Chondrocyte (in vitro differentiated cells): ENCODE measurements at regions not wholly inside any gene's neighbourhood (a gene's known extent, or its start where the extent isn't known, plus 50 kb on each side); places are given as distances from the start of the nearest gene placed in this dataset.

Experiments used
- DNase-seq: peaks from one replicate; pipeline ENCODE4 v3.0.0; 2021; ENCODE audit warnings: mixed read lengths, low spot score
- H3K27ac Mint-ChIP-seq: one replicate; pipeline ENCODE4 v1.8.0; 2021; ENCODE audit warnings: mild to moderate bottlenecking, moderate library complexity, mixed read lengths; ENCODE audit not compliant: unreplicated experiment
- H3K27me3 Mint-ChIP-seq: 2 replicates; pipeline ENCODE4 v1.8.0; 2021; ENCODE audit warnings: low read depth, mixed read lengths
- H3K36me3 Mint-ChIP-seq: 2 replicates; pipeline ENCODE4 v1.8.0; 2021; ENCODE audit warnings: low read depth, mixed read lengths
- H3K4me1 Mint-ChIP-seq: 2 replicates; pipeline ENCODE4 v1.8.0; 2021; ENCODE audit warnings: low read depth, mild to moderate bottlenecking, mixed read lengths
- H3K4me3 Mint-ChIP-seq: one replicate; pipeline ENCODE4 v1.8.0; 2021; ENCODE audit warnings: mild to moderate bottlenecking, moderate library complexity, mixed read lengths; ENCODE audit not compliant: unreplicated experiment
- H3K9me3 Mint-ChIP-seq: 2 replicates; pipeline ENCODE4 v1.8.0; 2021; ENCODE audit warnings: low read depth, mixed read lengths
- CTCF ChIP-seq: fragments of 200-600 bp; sonication (generic); IDR thresholded peaks from 2 replicates; pipeline ENCODE4 v1.5.0; 2021; ENCODE audit warnings: antibody characterized with exemption, mild to moderate bottlenecking, moderate library complexity

- Mint-ChIP-seq H3K27me3 (peaks cover 7% of the 10 kb centered on the region), H3K4me3 (no peak overlapping the region)
- no peak for DNase-seq
Measured at GRCh38 chr2:65608916-65609315, 176.5 kb upstream of the SPRED2 start.

GRCh38 chr2:65608466-65608865 lies 176.1 kb upstream of the SPRED2 start:
- TF ChIP-seq CTCF, result no peak
- Mint-ChIP-seq H3K4me3 (no peak overlapping the region), H3K27ac (no peak overlapping the region), H3K4me1 (peaks cover 59% of the 10 kb centered on the region), H3K9me3 (no peaks in the 10 kb centered on the region), H3K27me3 (peaks cover 7% of the 10 kb centered on the region), H3K36me3 (no peaks in the 10 kb centered on the region)
- DNase-seq, result no peak

More at GRCh38 chr2:65608916-65609315, 176.5 kb upstream of the SPRED2 start:
- Mint-ChIP-seq H3K27ac (no peak overlapping the region), H3K4me1 (peaks cover 57% of the 10 kb centered on the region), H3K36me3 (no peaks in the 10 kb centered on the region), H3K9me3 (no peaks in the 10 kb centered on the region)
- TF ChIP-seq CTCF, result no peak

- TF ChIP-seq CTCF, result no peak
- H3K9me3 Mint-ChIP-seq, result no peaks in the 10 kb centered on the region
- no peak overlapping the region for H3K27ac Mint-ChIP-seq
- H3K4me3 Mint-ChIP-seq, result no peak overlapping the region
- peaks cover 52% of the 10 kb centered on the region for H3K4me1 Mint-ChIP-seq
- no peak for DNase-seq
- H3K27me3 Mint-ChIP-seq, result peaks cover 7% of the 10 kb centered on the region
- H3K36me3 Mint-ChIP-seq, result no peaks in the 10 kb centered on the region
Measured at GRCh38 chr2:65607662-65608305, 175.4 kb upstream of the SPRED2 start.

- H3K36me3 Mint-ChIP-seq, result no peaks in the 10 kb centered on the region
- H3K4me3 Mint-ChIP-seq, result no peak overlapping the region
- H3K9me3 Mint-ChIP-seq, result no peaks in the 10 kb centered on the region
- peaks cover 8% of the 10 kb centered on the region for H3K27me3 Mint-ChIP-seq
- no peak for DNase-seq
- TF ChIP-seq CTCF, result no peak
- peaks cover 39% of the 10 kb centered on the region for H3K4me1 Mint-ChIP-seq
- H3K27ac Mint-ChIP-seq, result no peak overlapping the region
Measured at GRCh38 chr2:65605743-65606058, 173.3 kb upstream of the SPRED2 start.

GRCh38 chr2:65605058-65605742 lies 172.8 kb upstream of the SPRED2 start:
- no peak overlapping the region for H3K27ac Mint-ChIP-seq
- H3K36me3 Mint-ChIP-seq, result no peaks in the 10 kb centered on the region
- no peaks in the 10 kb centered on the region for H3K9me3 Mint-ChIP-seq
- TF ChIP-seq CTCF, result no peak
- no peak for DNase-seq
- H3K4me1 Mint-ChIP-seq, result peaks cover 39% of the 10 kb centered on the region
- H3K4me3 Mint-ChIP-seq, result no peak overlapping the region
- H3K27me3 Mint-ChIP-seq, result peaks cover 8% of the 10 kb centered on the region
